ENCODE measurements at regions not wholly inside any gene's neighbourhood (a gene's known extent, or its start where the extent isn't known, plus 50 kb on each side); places are given as distances from the start of the nearest gene placed in this dataset.

- no peak overlapping the region for H3K4me3 ChIP-seq (replicated peaks; ENCODE audit: low read depth, low read length)
Observed at GRCh38 chr2:7819850-7820249, 862.0 kb upstream of the ID2 start.

GRCh38 chr2:7824211-7824610, 857.6 kb upstream of the ID2 start:
- no peak for DNase-seq (ENCODE audit: low read depth)
- no peak for TF ChIP-seq CTCF (IDR thresholded peaks at IDR 0.05; ENCODE audit: low read length, missing control alignments)

More at GRCh38 chr2:7819850-7820249, 862.0 kb upstream of the ID2 start:
- DNase-seq (ENCODE audit: low read depth) = no peak
- TF ChIP-seq CTCF (IDR thresholded peaks at IDR 0.05; ENCODE audit: low read length, missing control alignments) = no peak

DNA sequence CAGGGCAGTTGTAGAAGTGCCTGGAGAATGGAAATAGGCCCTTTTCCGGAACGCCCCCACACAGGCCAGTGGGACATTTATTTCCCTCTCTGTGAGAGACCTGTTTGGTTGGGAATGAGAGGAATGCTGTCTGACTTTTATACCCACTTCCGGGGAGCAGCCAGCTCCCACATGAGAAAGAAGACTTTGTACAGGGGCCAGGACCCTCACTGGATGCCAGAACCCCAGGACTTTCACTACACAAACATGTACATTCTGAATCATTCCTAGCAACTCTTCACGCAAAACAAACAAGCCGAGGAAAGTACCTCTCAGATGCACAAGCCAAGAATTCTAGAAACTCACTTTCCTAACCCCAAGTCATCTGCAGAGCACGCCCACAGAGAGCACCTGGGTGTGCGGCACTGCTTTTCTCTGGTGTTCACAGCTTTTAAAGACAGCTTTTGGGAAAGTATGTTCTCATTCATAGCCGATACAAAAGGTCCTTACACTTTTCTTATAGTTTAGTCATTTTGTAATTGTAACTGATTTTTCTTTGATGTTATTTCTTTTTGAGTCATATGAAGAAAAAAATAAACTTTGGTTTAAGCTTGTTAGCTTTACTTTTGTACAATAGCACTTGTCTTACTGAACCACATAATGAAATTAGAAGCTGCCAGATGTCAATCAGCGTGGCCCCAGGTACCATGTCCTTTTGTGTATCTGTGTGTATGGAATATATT, 856.1 kb upstream of the ID2 start:
- no peak for TF ChIP-seq CTCF (IDR thresholded peaks at IDR 0.05; ENCODE audit: low read length, missing control alignments)
- H3K4me3 ChIP-seq (replicated peaks; ENCODE audit: low read depth, low read length) = no peak overlapping the region
- peak; percentile 38 for DNase-seq (ENCODE audit: low read depth)

More at GRCh38 chr2:7824211-7824610, 857.6 kb upstream of the ID2 start:
- H3K4me3 ChIP-seq (replicated peaks; ENCODE audit: low read depth, low read length) = no peak overlapping the region

- TF ChIP-seq CTCF (IDR thresholded peaks at IDR 0.05; ENCODE audit: low read length, missing control alignments) = no peak
- DNase-seq (ENCODE audit: low read depth) = no peak
- H3K4me3 ChIP-seq (replicated peaks; ENCODE audit: low read depth, low read length) = no peak overlapping the region
Observed at GRCh38 chr2:7826656-7827055, 855.2 kb upstream of the ID2 start.

DNA sequence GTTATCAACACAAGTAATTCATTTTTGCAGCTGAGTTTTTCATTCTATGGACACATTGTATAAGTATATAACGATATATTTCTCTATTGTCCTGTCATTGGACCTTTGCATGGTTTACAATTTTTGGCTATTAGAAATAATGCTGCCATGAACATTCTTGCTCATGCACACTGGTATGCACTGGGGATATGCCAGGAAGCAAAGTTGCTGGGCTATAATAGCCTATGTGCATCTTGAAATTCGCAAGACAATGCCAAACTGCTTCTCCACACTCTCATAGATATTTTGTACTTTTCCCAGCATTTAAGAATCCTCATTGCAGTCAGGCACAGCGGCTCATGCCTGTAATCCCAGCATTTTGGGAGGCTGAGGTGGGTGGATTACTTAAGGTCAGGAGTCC, 852.6 kb upstream of the ID2 start:
- TF ChIP-seq CTCF (IDR thresholded peaks at IDR 0.05; ENCODE audit: low read length, missing control alignments) = no peak
- H3K4me3 ChIP-seq (replicated peaks; ENCODE audit: low read depth, low read length) = no peak overlapping the region

GRCh38 chr2:7830616-7831015, 851.2 kb upstream of the ID2 start:
- DNase-seq (ENCODE audit: low read depth) = no peak
- no peak for TF ChIP-seq CTCF (IDR thresholded peaks at IDR 0.05; ENCODE audit: low read length, missing control alignments)
- H3K4me3 ChIP-seq (replicated peaks; ENCODE audit: low read depth, low read length) = no peak overlapping the region

More for the DNA sequence above, 852.6 kb upstream of the ID2 start:
- DNase-seq (ENCODE audit: low read depth) = no peak

GRCh38 chr2:7835151-7835550, 846.7 kb upstream of the ID2 start:
- no peak for DNase-seq (ENCODE audit: low read depth)
- H3K4me3 ChIP-seq (replicated peaks; ENCODE audit: low read depth, low read length) = no peak overlapping the region
- no peak for TF ChIP-seq CTCF (IDR thresholded peaks at IDR 0.05; ENCODE audit: low read length, missing control alignments)

Measured in fibroblast of pulmonary artery (primary cell).